ENCODE measurements at regions not wholly inside any gene's neighbourhood (a gene's known extent, or its start where the extent isn't known, plus 50 kb on each side); places are given as distances from the start of the nearest gene placed in this dataset.
"Not testable (repeated sequence)": the region's sequence is repeated elsewhere in the genome, so short reads cannot be mapped to it uniquely, and the experiment has no call there.

- DNase-seq = no peak
Measured at GRCh38 chr12:17358835-17359234, 731.2 kb downstream of the RERGL start.

GRCh38 chr12:17357396-17357795 is 732.6 kb downstream of the RERGL start:
- no peak for DNase-seq

GRCh38 chr12:17352164-17352563 is 737.8 kb downstream of the RERGL start:
- DNase-seq = no peak

- DNase-seq = no peak
Measured at GRCh38 chr12:17348311-17348710, 741.7 kb downstream of the RERGL start.

DNA sequence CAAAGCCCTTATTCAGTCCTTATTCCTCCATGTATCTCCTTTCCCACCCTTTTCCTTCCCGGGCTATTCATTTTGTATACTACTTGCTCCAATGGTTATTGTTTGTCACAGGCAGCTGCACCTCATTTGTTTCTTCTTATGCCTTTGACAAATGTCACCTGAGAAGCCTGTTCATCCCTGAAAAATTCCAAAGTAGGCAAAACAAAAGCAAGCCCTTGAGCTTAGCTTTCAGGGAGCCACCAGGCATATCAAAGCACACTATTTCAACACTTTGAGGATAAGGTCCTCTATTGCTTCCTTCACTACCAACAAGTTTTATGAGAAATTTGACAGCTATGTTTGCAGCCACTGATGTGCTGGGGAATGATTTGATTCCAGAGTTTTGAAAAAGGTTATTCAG is 738.7 kb upstream of the LMO3 start:
- peak; percentile 19 for DNase-seq

DNA sequence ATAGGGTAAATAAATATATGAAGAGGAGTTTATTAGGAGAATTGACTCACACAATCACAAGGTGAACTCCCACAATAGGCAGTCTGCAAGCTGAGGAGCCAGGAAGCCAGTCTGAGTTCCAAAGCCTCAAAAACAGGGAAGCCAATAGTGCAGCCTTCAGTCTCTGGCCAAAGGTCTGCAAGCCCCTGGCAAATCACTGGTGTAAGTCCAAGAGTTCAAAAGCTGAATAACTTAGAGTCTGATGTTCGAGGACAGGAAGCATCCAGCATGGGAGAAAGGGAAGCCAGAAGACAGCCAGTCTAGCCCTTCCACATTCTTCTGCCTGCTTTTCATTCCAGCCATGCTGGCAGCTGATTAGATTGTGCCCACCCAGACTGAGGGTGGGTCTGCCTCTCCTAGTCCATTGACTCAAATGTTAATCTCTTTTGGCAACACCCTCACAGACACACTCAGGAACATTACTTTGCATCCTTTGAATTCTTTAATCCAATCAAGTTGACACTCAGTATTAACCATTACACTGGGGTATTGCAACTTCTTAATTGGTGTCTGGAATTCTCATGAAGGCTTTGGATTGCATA is 736.5 kb upstream of the LMO3 start:
- no peak for DNase-seq

GRCh38 chr12:17335487-17335886 is 729.5 kb upstream of the LMO3 start:
- DNase-seq = no peak

DNA sequence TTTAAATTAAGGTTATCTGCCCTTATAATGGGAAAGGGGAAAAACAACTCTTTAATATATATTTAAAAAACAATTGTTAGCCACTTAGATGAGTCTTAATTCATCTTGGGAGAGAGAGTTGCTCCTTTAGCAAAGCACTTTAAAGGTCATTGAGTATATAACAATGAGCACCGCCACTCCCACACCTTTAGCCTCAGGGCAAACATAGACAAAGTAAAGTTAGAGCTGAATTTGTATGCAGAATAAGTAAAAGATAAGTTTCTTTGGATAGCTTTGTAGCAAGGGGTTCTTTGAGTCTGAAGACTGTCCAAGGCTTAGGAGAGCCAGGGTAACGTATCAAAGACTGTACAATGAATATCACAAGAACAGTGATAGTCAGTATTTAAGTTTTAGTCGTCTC is 728.8 kb upstream of the LMO3 start:
- no peak for DNase-seq

DNA sequence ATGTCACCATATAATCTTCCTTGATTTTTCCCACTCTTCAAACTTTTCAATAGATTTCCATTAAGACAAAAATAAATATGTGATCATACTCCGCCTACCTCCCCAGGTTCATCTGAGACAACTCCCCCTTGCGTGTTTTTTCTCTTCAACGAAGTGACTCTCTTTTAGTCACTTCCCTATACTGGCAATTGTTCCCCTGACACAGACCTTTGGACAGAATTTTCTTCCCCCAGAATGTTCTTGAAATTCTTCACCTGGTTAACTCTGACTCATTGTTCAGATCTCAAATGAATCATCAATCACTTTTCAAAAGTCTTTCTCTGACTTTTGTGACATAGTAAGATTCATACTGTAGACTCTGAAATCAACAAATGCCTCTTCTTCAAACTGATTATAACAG is 727.3 kb upstream of the LMO3 start:
- DNase-seq = no peak

DNA sequence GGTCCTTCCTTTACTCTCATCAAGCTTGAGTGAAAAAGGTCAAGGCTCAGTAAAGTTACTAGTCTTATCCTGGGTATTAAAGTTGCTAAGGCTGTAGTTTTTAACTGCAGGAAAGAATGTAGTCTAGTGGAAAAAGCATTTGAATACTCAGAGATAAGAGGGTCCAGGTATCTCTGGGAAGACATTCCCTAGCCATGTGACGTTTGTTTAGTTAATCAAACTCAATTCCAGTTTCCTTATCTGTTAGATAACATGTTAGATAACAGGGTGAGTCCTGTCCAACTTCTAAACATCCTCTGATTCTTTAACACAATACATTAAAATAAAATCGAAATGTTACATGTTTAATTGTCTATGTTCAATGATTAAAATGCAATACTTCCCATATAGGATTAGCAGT is 720.7 kb upstream of the LMO3 start:
- no peak for DNase-seq

GRCh38 chr12:17322090-17322489 is 716.1 kb upstream of the LMO3 start:
- DNase-seq = no peak

- no peak for DNase-seq
Measured at GRCh38 chr12:17304503-17305347, 698.8 kb upstream of the LMO3 start.

- no peak for DNase-seq
Measured at GRCh38 chr12:17302001-17302400, 696.0 kb upstream of the LMO3 start.

DNA sequence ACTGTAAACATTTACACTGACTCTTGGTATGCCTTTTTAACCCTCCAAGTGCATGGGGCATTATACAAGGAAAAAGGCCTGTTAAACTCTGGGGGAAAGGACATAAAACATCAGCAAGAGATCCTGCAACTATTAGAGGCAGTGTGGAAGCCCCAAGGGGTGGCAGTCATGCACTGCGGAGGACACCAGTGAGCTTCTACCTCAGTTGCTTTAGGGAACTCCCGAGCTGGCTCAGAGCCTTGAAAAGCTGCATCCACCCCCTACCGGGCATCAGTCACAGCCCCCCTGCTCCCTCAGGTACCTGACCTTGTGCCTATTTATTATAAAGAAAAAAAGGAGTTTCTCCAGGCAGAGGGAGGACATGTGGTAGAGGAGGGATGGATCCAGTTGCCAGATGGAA is 695.6 kb upstream of the LMO3 start:
- DNase-seq = no peak

DNA sequence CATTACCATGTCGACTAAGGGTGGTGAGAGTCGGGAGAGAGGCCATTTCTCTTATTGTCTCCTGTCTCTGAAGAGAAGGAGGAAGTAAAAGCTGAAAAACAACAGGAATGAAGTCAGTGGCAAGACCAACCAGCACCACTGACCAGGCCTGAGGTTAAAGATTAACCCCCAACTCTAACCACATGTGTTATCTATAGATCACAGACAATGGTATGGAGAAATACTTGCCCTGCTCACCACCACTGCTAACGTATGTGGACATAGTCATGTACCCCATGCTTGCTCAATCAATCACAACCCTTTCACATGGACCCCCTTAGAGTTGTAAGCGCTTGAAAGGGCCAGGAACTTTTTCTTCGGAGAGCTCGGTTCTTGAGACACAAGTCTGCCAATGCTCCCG is 690.9 kb upstream of the LMO3 start:
- DNase-seq = no peak

DNA sequence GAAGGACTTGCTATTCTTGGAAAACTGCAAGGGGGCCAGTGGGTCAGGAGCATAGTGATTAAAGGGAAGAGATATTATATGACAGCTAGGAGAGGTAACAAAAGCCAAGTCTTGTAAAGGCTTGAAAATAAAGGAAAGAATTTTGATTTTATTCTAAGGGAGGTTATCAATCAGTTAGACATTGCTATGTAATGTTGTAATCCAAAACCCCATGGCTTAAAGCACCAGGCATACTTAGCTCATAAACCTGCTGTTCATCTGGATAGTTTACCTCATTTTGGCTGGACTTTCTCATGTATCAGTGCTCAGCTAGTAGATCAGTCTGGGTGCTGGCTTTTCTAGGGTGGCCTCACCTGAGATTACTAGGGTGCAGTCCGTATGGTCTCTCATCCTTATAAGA is 680.9 kb upstream of the LMO3 start:
- DNase-seq = no peak

- DNase-seq = no peak
Measured at GRCh38 chr12:17284873-17285272, 678.9 kb upstream of the LMO3 start.

GRCh38 chr12:17283563-17283962 is 677.6 kb upstream of the LMO3 start:
- DNase-seq = no peak

DNA sequence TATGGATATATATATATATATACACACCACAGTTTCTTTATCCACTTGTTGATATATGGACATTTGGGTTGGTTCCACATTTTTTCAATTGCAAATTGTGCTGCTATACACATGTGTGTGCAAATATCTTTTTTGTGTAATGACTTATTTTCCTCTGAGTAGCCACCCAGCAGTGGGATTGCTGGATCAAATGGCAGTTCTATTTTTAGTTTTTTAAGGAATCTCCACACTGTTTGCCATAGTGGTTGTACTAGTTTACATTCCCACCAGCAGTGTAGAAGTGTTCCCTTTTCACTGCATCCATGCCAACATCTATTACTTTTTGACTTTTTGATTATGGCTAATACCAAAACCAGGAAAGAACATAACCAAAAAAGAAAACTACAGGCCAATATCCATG is 676.2 kb upstream of the LMO3 start:
- DNase-seq = not testable (repeated sequence)

- DNase-seq = no peak
Measured at GRCh38 chr12:17278946-17279345, 673.0 kb upstream of the LMO3 start.

DNA sequence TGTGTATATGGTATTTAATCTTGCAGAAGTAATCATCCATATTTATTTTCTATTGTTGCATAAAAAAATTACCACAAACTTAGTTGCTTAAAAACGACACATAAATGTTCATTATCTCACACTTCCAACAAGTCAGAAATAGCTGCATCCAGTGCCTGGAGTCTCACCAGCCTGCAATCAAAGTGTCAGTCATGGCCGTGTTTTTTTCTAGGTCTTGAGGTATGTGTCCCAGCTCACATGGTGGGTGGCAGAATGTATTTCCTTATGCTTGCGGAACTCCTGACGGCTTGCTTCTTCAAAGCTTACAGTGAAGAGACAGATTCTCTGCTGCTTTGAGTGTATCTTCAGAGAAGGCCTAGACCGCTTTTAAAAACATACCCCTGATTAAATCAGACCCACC is 670.2 kb upstream of the LMO3 start:
- DNase-seq = no peak

DNA sequence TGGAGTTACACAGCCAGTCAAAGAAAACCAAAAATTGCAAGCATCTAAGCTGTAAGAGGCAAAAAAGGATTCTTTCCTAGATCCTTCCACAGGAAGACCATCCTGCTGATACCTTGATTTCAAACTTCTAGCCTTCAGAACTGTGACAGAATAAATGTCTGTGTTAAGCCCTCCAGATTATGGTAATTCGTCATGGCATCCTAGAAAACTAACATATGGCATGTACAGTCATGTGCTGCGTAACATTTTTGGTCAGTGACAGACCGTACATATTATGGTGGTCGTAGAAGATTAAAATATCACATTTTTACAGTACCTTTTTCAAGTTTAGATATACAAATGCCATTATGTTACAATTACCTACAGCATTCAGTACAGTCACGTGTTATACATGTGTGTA is 660.9 kb upstream of the LMO3 start:
- DNase-seq = no peak

- DNase-seq = no peak
Measured at GRCh38 chr12:17264603-17265002, 658.6 kb upstream of the LMO3 start.

- DNase-seq = no peak
Measured at GRCh38 chr12:17239874-17240273, 633.9 kb upstream of the LMO3 start.
